Heart right ventricle (tissue), 16 donors: ENCODE measurements at regions not wholly inside any gene's neighbourhood (a gene's known extent, or its start where the extent isn't known, plus 50 kb on each side); places are given as distances from the start of the nearest gene placed in this dataset.
"Not testable (repeated sequence)": the region's sequence is repeated elsewhere in the genome, so short reads cannot be mapped to it uniquely, and the experiment has no call there.

Experiments
- ATAC-seq, 8 donors: fragments of 200-7000 bp; cut with Tn5 transposase; one replicate each; pipeline ENCODE4 v1.9.1; 2020; ENCODE audit warnings: mild to moderate bottlenecking in 8 of 8, moderate library complexity in 8 of 8, moderate number of reproducible peaks in 1 of 8
- DNase-seq, 2 donors: peaks; one replicate each; pipeline ENCODE4 v3.0.0-alpha.2; 2020
- H3K27ac ChIP-seq, 10 donors: fragments of 200-600 bp; sonication (generic) in 2 of 10; one replicate each; pipeline versions ENCODE4 v1.5.0 to v1.8.0; 2020 to 2022; ENCODE audit warnings: mild to moderate bottlenecking in 3 of 10
- H3K27me3 ChIP-seq, 7 donors: fragments of 200-600 bp; one replicate each; pipeline ENCODE4 v1.8.0; 2021 to 2022; ENCODE audit warnings: mild to moderate bottlenecking in 2 of 7
- H3K36me3 ChIP-seq, 9 donors: fragments of 200-600 bp; sonication (generic) in 1 of 9; one replicate each; pipeline versions ENCODE4 v1.5.0 to v1.8.0; 2020 to 2022; ENCODE audit warnings: mild to moderate bottlenecking in 2 of 9
- H3K4me1 ChIP-seq, 9 donors: fragments of 200-600 bp; sonication (generic) in 1 of 9; one replicate each; pipeline versions ENCODE4 v1.5.0 to v1.8.0; 2020 to 2022; ENCODE audit warnings: mild to moderate bottlenecking in 4 of 9
- H3K4me3 ChIP-seq, 10 donors: fragments of 200-600 bp; sonication (generic) in 2 of 10; one replicate each; pipeline versions ENCODE4 v1.5.0 to v1.8.0; 2020 to 2022; ENCODE audit warnings: mild to moderate bottlenecking in 7 of 10, moderate library complexity in 2 of 10
- H3K9me3 ChIP-seq, 11 donors: fragments of 200-600 bp in 10 of 11; sonication (generic) in 2 of 11; one replicate each; pipeline versions ENCODE4 v1.5.0 to v1.8.0; 2013 to 2022; ENCODE audit warnings: mild to moderate bottlenecking in 2 of 11, control low read depth in 1 of 11, moderate library complexity in 1 of 11
- WGBS, 2 donors: extraction: QIAGEN DNeasy Blood & Tissue Kit; methylation state at CpG; one replicate each; pipeline ENCODE4 v1.1.7; 2013; ENCODE audit warnings: inconsistent platforms in 1 of 2; 5-methylcytosine and 5-hydroxymethylcytosine counted together
- intact Hi-C, 10 donors: fragments of 100-400 bp; cut with DNase I; formaldehyde crosslinking; loops; one replicate each; pipeline versions ENCODE4 v1.11.1 to v1.14.2; 2022
- donor health status: Arrhythmogenic right ventricular cardiomyopathy.
- donor health status: ischemic (EF 13 %, LVEDD 7.1; RV severe dilation, severe dysfunction).
- donor health status: healthy with polysubstance abuse.
- donor health status: DM: no; HTN: yes; CAD: no.
- donor health status: DM: no; HTN: no; CAD: no.
- donor health status: ischemic (EF 25% LVEDD 6.9; RV normal size, moderate dysfunction).
- donor health status: ischemic (EF 25% LVEDD 5.7; RV mildly dilated, moderate dysfunction).
- donor health status: healthy.
- donor health status: DM: yes; HTN: yes; CAD: no.
- donor health status: Ischemic cardiomyopathy.
- donor health status: ischemic (EF 35%, LVEDD 5.7; RV mildly dilated, moderate dysfunction).
- donor health status: nonischemic (EF 11% LVEDD 7.7; RV severe dilation, severe dysfunction).
- donor health status: DM: yes; HTN: yes; CAD: no.
- donor health status: PGD.
- donor health status: ischemic (EF 29% LVEDD 5.4; RV normal size, mild dysfunction).
- donor health status: nonischemic (EF 23%, LVEDD 6.1; RV moderate dilation, normal function).

DNA sequence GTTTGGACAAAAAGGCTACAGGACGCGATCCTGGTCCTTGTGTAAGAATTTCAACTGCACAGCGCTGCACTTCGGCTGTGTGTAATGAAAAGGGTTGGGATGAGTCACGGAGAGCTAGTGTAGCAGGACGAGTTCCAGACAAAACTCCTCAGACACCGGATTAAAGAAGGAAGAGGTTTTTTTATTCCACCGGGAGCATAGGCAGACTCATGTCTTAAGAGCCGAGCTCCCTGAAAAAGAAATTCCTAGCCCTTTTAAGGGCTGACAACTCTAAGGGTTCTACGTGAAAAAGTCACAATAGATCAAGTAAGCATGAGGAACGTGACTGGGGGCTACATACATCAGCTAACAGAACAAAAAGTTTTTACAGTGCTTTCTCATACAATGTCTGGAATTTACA lies 54.8 kb upstream of the FAM90A1 start:
- ATAC-seq, H3K9me3 ChIP-seq, DNase-seq, H3K27ac ChIP-seq, H3K4me3 ChIP-seq, intact Hi-C loops, H3K36me3 ChIP-seq, H3K4me1 ChIP-seq, H3K27me3 ChIP-seq: not testable (repeated sequence)
- WGBS, 2 donors: 33 to 39% methylated on average over 9 to 10 of the region's 11 CpGs

DNA sequence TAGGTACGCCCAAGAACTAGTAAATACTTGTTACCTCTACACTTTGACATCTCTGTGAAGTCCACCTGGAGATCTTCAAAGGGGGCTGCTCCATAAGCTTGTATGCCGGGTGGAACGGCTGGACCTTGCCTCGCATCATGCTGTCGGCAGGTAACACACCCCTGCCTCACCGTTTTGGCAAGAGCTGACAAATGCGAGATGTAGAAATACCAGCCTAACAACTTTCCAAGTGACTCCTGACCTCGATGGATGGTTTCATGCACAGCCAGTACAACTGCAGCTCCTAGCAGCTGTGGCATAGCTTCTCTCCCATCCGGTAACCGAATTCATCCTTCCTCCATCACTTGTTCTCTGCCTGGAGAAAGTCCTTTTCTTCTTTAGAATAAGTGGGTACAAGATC lies 58.3 kb upstream of the FAM90A1 start:
- 84 to 85% methylated on average over 10 of the region's 10 CpGs for WGBS, 2 donors
- ATAC-seq, intact Hi-C loops: not testable (repeated sequence)

DNA sequence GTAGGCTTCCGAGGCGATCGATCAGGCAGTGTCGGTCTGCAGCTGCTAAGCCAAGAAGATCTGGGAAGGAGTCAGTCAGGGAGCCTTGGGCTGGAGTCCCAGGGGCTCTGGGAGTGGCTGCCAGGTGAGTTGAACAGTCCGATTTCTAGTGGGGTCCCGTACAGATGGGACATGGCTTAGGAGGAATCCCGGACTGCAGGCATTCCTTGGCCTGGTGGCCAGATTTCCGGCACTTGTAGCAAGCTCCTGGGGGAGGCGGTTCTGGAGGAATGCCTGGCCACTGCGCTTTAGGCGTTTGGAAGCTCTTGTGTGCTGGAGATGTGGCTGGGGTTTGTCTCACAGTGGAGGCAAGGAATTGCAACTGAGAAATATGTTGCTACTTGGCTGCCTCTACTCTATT lies 64.3 kb upstream of the FAM90A1 start:
- H3K4me3 ChIP-seq, ATAC-seq, H3K36me3 ChIP-seq, H3K9me3 ChIP-seq, intact Hi-C loops, H3K27ac ChIP-seq, H3K27me3 ChIP-seq, H3K4me1 ChIP-seq, DNase-seq: not testable (repeated sequence)
- 71 to 80% methylated on average over 11 of the region's 11 CpGs for WGBS, 2 donors

More for the DNA sequence above, 58.3 kb upstream of the FAM90A1 start:
- not testable (repeated sequence) for H3K27me3 ChIP-seq, H3K4me1 ChIP-seq, H3K36me3 ChIP-seq, H3K9me3 ChIP-seq, H3K4me3 ChIP-seq, H3K27ac ChIP-seq, DNase-seq

DNA sequence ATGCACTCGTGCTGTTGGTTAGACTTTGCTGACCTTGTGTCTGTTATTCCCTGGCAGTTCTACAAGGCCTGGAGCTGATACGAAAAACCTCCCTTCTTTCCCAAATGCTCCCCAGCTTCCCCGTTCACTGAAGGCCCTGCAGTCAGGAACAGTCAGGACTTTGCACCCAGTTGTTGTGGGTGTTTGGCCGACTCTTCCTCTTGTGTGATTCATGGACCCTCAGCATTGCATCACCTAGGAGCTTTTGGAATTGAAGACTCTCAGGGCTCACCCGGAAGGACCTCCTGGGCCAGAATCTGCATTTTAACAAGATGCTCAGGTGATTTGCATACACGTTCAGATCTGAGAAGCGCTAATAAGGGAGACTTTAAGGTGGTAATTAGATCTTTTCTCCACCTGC lies 67.2 kb upstream of the FAM90A1 start:
- DNase-seq, H3K36me3 ChIP-seq, H3K27ac ChIP-seq, H3K27me3 ChIP-seq, H3K4me3 ChIP-seq, H3K4me1 ChIP-seq, H3K9me3 ChIP-seq, ATAC-seq, intact Hi-C loops: not testable (repeated sequence)
- WGBS, 2 donors: 78 to 80% methylated on average over 6 of the region's 7 CpGs

DNA sequence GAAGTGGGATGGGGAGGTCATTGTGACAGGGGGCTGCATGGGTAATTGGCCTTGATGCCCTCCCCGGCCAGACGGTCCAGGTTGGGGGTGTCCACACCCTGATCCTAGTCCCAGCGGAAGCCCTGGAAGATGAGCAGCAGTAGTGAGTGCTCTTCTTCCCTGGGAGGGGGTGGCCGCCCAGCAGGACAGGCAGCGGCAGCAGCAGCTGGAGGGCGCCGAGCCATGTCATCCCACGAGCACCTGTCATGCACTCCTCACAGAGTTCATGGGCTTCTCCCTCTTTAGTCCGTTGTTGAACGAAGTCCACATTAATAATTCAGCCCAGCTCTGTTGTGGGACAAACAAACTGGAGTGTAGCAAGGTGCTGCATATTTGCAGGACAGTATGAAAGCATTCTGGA lies 81.2 kb upstream of the FAM90A1 start:
- DNase-seq, H3K36me3 ChIP-seq, H3K4me1 ChIP-seq, H3K9me3 ChIP-seq, H3K27me3 ChIP-seq, intact Hi-C loops, H3K4me3 ChIP-seq, ATAC-seq, H3K27ac ChIP-seq: not testable (repeated sequence)
- WGBS, 2 donors: 42 to 44% methylated on average over 8 to 9 of the region's 10 CpGs

DNA sequence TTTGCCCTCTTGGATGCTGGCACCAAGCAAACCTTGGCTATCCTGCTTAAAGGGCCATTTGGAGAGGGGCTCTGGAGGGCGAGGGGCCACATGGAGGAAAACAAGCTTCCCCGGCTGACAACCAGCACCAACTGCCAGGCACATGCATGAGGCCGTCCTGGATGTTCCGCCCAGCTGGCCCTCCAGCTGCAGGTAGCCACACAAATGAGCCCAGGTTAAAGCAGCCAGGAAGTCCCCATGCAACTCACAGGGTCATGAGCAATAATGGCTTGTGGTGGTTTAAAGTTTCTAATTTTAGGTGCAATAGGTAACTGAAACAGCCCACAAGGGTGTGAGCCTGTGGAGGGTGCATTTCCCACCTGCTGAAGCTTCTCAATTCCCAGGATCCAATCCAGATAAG lies 88.6 kb upstream of the FAM90A1 start:
- ATAC-seq: not testable (repeated sequence)

DNA sequence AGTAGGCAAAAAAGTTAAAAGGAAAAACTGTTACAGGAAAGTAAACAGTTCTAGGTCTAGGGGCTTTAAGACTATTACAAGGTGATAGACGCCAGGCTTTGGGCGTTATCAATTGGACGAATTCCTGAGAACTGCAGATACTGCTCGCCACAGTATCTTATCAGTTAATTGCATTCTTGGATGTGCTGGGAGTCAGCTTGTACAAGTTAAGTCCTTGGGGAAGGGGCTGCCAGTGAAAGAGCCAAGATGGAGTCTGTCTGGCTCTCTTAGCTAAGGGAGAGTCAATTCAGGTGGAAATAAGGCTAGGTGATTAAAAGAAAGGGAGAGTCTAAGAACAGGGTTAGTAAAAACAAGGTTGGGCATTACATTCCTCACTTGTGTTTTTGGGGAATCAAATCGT lies 90.3 kb upstream of the FAM90A1 start:
- H3K27ac ChIP-seq, H3K36me3 ChIP-seq, H3K9me3 ChIP-seq, H3K4me1 ChIP-seq, DNase-seq, H3K4me3 ChIP-seq, ATAC-seq, intact Hi-C loops: not testable (repeated sequence)
- WGBS, 2 donors: 21% methylated on average over 5 of the region's 5 CpGs
- peaks cover 0 to 21% (median 0%) of the 10 kb centered on the region in 7 donors for H3K27me3 ChIP-seq

More for the DNA sequence above, 88.6 kb upstream of the FAM90A1 start:
- H3K4me3 ChIP-seq, H3K9me3 ChIP-seq, H3K27ac ChIP-seq, H3K36me3 ChIP-seq, DNase-seq, intact Hi-C loops, H3K4me1 ChIP-seq: not testable (repeated sequence)
- peaks cover 0 to 16% (median 0%) of the 10 kb centered on the region in 7 donors for H3K27me3 ChIP-seq
- WGBS, 2 donors: 91 to 92% methylated on average over 4 of the region's 4 CpGs

DNA sequence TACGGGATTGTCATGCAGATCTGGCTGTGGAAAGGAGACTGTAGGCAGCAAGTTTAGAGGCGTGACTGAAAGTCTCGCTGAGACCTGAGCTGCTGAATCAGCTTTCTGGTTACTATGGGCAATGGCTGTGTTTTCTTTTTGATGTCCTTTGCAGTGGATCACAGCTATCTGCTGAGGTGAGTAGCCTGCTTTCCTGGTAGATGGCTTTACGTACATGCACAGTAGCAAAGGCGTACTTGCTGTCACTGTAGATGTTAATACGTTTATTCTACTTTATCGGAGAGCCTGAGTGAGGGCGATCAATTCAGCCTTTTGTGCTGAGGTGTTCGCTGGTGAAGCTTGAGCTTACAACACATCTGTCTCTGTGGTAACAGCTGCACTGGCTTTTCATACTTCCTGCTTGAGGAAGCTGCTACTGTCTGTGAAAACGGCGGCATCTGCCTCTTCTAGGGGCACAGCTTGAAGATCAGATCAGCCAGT lies 92.9 kb upstream of the FAM90A1 start:
- H3K4me1 ChIP-seq, H3K36me3 ChIP-seq, DNase-seq, H3K27ac ChIP-seq, H3K4me3 ChIP-seq, ATAC-seq, intact Hi-C loops, H3K9me3 ChIP-seq: not testable (repeated sequence)
- 32 to 38% methylated on average over 11 of the region's 11 CpGs for WGBS, 2 donors
- peaks cover 0 to 24% (median 0%) of the 10 kb centered on the region in 7 donors for H3K27me3 ChIP-seq

DNA sequence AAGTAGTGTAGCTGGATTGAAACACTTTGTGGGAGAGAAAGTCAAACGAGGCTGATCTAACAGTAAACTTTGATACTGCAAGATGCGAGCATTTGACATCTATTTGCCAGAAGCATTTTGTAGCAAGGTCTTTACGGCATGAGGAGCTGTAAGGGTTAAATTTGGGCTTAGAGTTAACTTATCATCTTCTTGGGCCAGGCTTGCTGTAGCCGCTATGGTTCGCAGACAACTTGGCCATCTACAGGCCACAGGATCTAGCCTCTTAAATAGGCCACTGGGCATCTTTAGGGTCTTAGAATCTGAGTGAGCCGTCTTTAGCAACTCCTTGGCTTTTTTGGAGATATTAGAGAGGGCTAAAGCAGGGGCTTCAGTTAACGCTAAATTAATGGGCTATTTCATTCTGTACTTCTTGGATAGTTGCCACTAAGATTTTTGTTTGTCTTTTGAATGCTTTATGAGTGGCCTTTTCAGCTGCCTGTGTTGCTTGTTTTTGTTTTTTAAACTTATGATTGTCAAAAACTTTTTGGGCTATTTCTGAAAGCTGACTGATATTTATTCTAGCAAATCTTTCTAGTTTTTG lies 93.5 kb upstream of the FAM90A1 start:
- 41% methylated on average over 7 of the region's 7 CpGs for WGBS, 2 donors
- H3K27ac ChIP-seq, H3K9me3 ChIP-seq, DNase-seq, H3K4me1 ChIP-seq, H3K36me3 ChIP-seq, ATAC-seq, H3K4me3 ChIP-seq, intact Hi-C loops: not testable (repeated sequence)
- H3K27me3 ChIP-seq: peaks cover 0 to 21% (median 0%) of the 10 kb centered on the region in 7 donors

DNA sequence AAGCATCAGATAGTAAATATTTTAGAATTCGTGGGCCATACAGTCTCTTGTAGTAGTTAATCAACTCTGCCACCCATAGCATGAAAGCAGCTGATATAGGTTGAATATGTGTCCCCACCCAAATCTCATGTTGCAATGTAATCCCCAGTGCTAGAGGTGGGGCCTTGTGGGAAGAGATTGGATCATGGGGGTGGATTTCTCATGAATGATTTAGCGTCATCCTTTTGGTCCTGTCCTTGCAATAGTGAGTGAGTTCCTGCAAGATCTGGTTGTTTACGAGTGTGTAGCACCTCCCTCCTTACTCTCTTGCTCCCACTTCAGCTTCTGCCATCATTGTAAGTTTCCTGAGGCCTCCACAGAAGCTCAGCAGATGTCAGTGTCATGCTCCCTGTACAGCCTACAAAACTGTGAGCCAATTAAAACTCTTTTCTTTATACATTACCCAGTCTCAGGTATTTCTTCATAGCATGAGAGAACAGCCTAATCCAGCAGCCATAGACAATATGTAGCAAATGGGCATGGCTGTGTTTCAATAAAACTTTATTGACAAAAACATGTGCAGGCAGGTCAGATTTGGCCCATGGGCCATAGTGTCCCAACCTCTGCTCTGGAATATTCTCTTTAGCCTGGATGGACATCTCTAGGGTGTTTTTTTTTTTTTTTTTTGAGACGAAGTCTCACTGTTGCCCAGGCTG lies 97.9 kb upstream of the FAM90A1 start:
- intact Hi-C loops, H3K4me1 ChIP-seq, H3K27ac ChIP-seq, H3K36me3 ChIP-seq, DNase-seq, H3K4me3 ChIP-seq, ATAC-seq: not testable (repeated sequence)
- peaks cover 0 to 11% (median 0%) of the 10 kb centered on the region in 7 donors for H3K27me3 ChIP-seq
- H3K9me3 ChIP-seq: peaks cover 0 to 12% (median 0%) of the 10 kb centered on the region in 11 donors
- WGBS, 2 donors: 69 to 70% methylated on average over 3 of the region's 4 CpGs

DNA sequence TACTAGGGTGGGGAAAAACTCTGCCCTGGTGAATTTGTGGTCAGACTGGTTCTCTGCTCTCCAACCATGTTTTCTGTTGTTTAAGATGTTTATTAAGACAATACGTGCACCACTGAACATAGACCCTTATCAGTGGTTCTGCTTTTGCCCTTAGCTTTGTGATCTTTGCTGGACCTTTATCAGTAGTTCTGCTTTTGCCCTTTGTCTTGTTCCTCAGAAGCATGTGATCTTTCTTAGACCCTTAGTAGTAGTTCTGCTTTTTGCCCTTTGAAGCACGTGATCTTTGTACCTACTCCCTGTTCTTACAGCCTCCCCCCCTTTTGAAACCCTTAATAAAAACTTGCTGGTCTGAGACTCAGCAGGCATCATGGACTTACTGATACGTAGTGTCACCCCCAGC lies 101.4 kb upstream of the FAM90A1 start:
- H3K36me3 ChIP-seq, intact Hi-C loops, H3K4me3 ChIP-seq, H3K27me3 ChIP-seq, H3K27ac ChIP-seq, H3K4me1 ChIP-seq, ATAC-seq, DNase-seq: not testable (repeated sequence)
- 82 to 85% methylated on average over 3 of the region's 3 CpGs for WGBS, 2 donors
- H3K9me3 ChIP-seq: peaks cover 0 to 12% (median 0%) of the 10 kb centered on the region in 11 donors
